ENCODE measurements at regions not wholly inside any gene's neighbourhood (a gene's known extent, or its start where the extent isn't known, plus 50 kb on each side); places are given as distances from the start of the nearest gene placed in this dataset.

GRCh38 chr15:98522127-98522526, 126.2 kb upstream of the IGF1R start:
- intact Hi-C loops (cut with DNase I): loop anchor here (5.0 to 10.0 kb wide), 2 partner anchors 383 to 555 kb away; no protein-coding TSS in a partner anchor
- no peak for DNase-seq (ENCODE audit: low spot score)

GRCh38 chr15:98523912-98524662, 124.3 kb upstream of the IGF1R start:
- intact Hi-C loops (cut with DNase I): loop anchor here (5.0 to 10.0 kb wide), 2 partner anchors 381 to 553 kb away; no protein-coding TSS in a partner anchor
- no peak for DNase-seq (ENCODE audit: low spot score)

- no peak for DNase-seq (ENCODE audit: low spot score)
- intact Hi-C loops (cut with DNase I): loop anchor here (5.0 to 10.0 kb wide), 2 partner anchors 380 to 552 kb away; no protein-coding TSS in a partner anchor
Observed at GRCh38 chr15:98524838-98525660, 123.3 kb upstream of the IGF1R start.

- intact Hi-C loops (cut with DNase I): loop anchor here (10.0 kb wide), 1 partner anchor 379 kb away; no protein-coding TSS in a partner anchor
- DNase-seq (ENCODE audit: low spot score): no peak
Observed at GRCh38 chr15:98525661-98526001, 122.7 kb upstream of the IGF1R start.

GRCh38 chr15:98526094-98526493, 122.2 kb upstream of the IGF1R start:
- intact Hi-C loops (cut with DNase I): loop anchor here (10.0 kb wide), 1 partner anchor 379 kb away; no protein-coding TSS in a partner anchor
- no peak for DNase-seq (ENCODE audit: low spot score)

GRCh38 chr15:98528046-98528725, 120.2 kb upstream of the IGF1R start:
- intact Hi-C loops (cut with DNase I): loop anchor here (10.0 kb wide), 1 partner anchor 377 kb away; no protein-coding TSS in a partner anchor

GRCh38 chr15:98529205-98530145, 118.9 kb upstream of the IGF1R start:
- intact Hi-C loops (cut with DNase I): loop anchor here (10.0 kb wide), 1 partner anchor 375 kb away; no protein-coding TSS in a partner anchor
- no peak for DNase-seq (ENCODE audit: low spot score)

More at GRCh38 chr15:98528046-98528725, 120.2 kb upstream of the IGF1R start:
- DNase-seq (ENCODE audit: low spot score): no peak

- intact Hi-C loops (cut with DNase I): no loop called here
- no peak for DNase-seq (ENCODE audit: low spot score)
Observed at GRCh38 chr15:98530570-98530969, 117.8 kb upstream of the IGF1R start.

- intact Hi-C loops (cut with DNase I): no loop called here
- DNase-seq (ENCODE audit: low spot score): no peak
Observed at GRCh38 chr15:98532063-98532462, 116.3 kb upstream of the IGF1R start.

GRCh38 chr15:98536976-98537375, 111.4 kb upstream of the IGF1R start:
- no peak for DNase-seq (ENCODE audit: low spot score)
- intact Hi-C loops (cut with DNase I): no loop called here

- no peak for DNase-seq (ENCODE audit: low spot score)
- intact Hi-C loops (cut with DNase I): no loop called here
Observed at GRCh38 chr15:98537516-98538060, 110.8 kb upstream of the IGF1R start.

GRCh38 chr15:98541519-98541918, 106.8 kb upstream of the IGF1R start:
- DNase-seq (ENCODE audit: low spot score): no peak
- intact Hi-C loops (cut with DNase I): no loop called here

- intact Hi-C loops (cut with DNase I): no loop called here
- no peak for DNase-seq (ENCODE audit: low spot score)
Observed at GRCh38 chr15:98543237-98543636, 105.1 kb upstream of the IGF1R start.

- no peak for DNase-seq (ENCODE audit: low spot score)
- intact Hi-C loops (cut with DNase I): no loop called here
Observed at GRCh38 chr15:98546329-98546728, 102.0 kb upstream of the IGF1R start.

GRCh38 chr15:98547275-98547674, 101.1 kb upstream of the IGF1R start:
- intact Hi-C loops (cut with DNase I): no loop called here
- DNase-seq (ENCODE audit: low spot score): no peak

GRCh38 chr15:98547741-98548138, 100.6 kb upstream of the IGF1R start:
- intact Hi-C loops (cut with DNase I): no loop called here
- DNase-seq (ENCODE audit: low spot score): no peak

GRCh38 chr15:98548139-98548971, 100.0 kb upstream of the IGF1R start:
- intact Hi-C loops (cut with DNase I): no loop called here
- DNase-seq (ENCODE audit: low spot score): peak; percentile 93

- intact Hi-C loops (cut with DNase I): no loop called here
- DNase-seq (ENCODE audit: low spot score): no peak
Observed at GRCh38 chr15:98549003-98549402, 99.3 kb upstream of the IGF1R start.

All from cardiac septum (tissue), 1 donor.